ENCODE measurements at regions not wholly inside any gene's neighbourhood (a gene's known extent, or its start where the extent isn't known, plus 50 kb on each side); places are given as distances from the start of the nearest gene placed in this dataset.

DNA sequence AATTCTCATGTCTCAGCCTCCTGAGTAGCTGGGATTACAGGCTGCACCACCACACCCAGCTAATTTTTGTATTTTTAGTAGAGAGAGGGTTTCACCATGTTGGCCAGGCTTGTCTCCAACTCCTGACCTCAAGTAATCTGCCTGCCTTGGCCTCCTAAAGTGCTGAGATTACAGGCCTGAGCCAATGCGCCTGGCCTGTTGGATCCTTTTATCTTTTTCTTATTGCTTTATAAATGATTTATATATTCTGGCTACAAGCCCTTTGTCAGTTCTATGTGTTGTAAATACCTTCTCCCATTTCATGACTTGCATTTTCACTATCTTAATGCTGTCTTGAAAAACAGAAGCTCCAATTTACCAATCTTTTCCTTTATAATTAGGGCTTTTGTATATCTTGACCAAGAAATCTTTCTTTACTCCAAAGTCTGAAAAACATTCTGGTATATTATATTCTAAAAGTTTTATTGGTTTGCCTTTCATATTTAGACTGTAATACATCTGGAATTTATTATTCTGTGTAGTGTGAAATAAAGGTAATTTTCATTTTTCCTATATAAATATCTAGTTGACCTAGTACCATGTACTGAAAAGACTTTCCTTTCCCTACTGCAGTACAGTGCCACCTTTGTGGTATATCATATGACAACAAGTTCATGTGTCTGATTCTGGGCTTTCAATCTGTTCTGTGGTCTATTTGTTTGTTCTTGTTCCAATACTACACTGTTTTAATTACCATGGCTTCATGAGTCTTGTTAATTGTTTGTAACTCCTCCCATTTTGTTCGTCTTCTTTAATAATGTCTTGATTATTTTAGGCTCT, 52.9 kb upstream of the RNU6-1 start:
- no peak overlapping the region for H3K27ac ChIP-seq (ENCODE audit: low read depth, low read length)
- H3K36me3 ChIP-seq (ENCODE audit: control insufficient read depth, insufficient read depth, low read length), result no peaks in the 10 kb centered on the region
- H3K4me3 ChIP-seq (ENCODE audit: low read depth, low read length), result no peak overlapping the region
- no peaks in the 10 kb centered on the region for H3K4me1 ChIP-seq (ENCODE audit: control insufficient read depth, insufficient read depth, low read length)
- H3K27me3 ChIP-seq (ENCODE audit: control insufficient read depth, insufficient read depth, low read length), result no peaks in the 10 kb centered on the region; the same call in 1 of the 2 replicates
- peaks cover 2% of the 10 kb centered on the region; the same call in 1 of the 2 replicates for H3K9me3 ChIP-seq (ENCODE audit: control insufficient read depth, insufficient read depth, low read length)
- no peak overlapping the region for H3K9ac ChIP-seq (ENCODE audit: low read depth, low read length)

DNA sequence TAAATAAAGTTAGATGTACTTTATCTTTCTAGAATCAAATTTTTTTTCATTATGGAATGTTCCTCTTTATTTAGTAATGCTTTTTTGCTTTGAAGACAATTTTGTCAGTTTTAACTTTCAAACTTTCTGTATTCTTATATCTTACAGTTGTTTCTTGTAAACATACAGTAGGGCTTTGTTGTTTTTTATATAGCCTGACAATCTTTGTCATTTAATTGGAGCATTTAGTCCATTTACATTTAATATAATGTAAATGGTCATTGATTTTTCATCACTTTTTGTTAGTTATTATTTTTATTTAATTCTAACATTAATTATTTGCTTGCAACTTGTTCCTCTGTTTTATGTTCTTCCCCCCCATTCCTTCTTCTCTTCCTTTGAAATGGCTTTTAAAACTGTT, 55.4 kb upstream of the RNU6-1 start:
- H3K36me3 ChIP-seq (ENCODE audit: control insufficient read depth, insufficient read depth, low read length), result no peaks in the 10 kb centered on the region
- H3K27me3 ChIP-seq (ENCODE audit: control insufficient read depth, insufficient read depth, low read length), result no peaks in the 10 kb centered on the region; the same call in 1 of the 2 replicates
- H3K9me3 ChIP-seq (ENCODE audit: control insufficient read depth, insufficient read depth, low read length), result peaks cover 2% of the 10 kb centered on the region; the same call in 1 of the 2 replicates
- no peak overlapping the region for H3K9ac ChIP-seq (ENCODE audit: low read depth, low read length)
- H3K27ac ChIP-seq (ENCODE audit: low read depth, low read length), result no peak overlapping the region
- H3K4me1 ChIP-seq (ENCODE audit: control insufficient read depth, insufficient read depth, low read length), result no peaks in the 10 kb centered on the region
- H3K4me3 ChIP-seq (ENCODE audit: low read depth, low read length), result no peak overlapping the region

DNA sequence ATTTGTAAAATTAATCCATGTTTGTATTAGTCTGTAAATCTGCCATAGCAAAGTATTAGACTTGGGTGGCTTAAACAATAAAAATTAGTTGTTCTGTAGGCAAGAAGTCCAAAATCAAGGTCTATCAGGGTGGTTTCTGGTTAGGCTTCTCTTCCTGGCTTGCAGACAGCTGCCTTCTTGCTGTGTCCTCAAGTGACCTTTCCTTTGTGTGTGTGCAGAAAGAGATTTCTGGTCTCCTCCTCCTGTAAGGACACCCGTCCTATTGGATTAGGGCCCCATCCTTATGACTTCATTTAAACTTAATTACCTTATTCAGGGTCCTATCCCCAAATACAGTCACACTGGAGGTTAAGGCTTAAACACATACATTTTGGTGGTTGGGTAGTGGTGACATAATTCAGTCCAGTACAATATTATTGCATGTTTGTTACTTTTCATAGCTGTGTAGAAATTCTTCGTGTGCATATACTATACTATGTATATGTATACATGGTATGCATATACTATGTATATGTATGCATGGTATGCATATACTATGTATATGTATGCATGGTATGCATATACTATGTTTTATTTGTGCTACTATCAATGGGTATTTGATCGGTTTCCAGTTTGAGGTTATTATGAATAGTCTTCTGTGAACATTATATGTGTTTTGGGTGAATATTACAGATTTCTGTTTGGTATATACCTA, 57.9 kb upstream of the RNU6-1 start:
- Histone ChIP-seq H3K4me1 (ENCODE audit: control insufficient read depth, insufficient read depth, low read length) (peaks cover 5% of the 10 kb centered on the region), H3K27ac (ENCODE audit: low read depth, low read length) (no peak overlapping the region), H3K9me3 (ENCODE audit: control insufficient read depth, insufficient read depth, low read length) (0 out of 2 replicates have a peak, but pooled peaks cover 2% of the 10 kb centered on the region), H3K4me3 (ENCODE audit: low read depth, low read length) (no peak overlapping the region), H3K27me3 (ENCODE audit: control insufficient read depth, insufficient read depth, low read length) (no peaks in the 10 kb centered on the region), H3K36me3 (ENCODE audit: control insufficient read depth, insufficient read depth, low read length) (no peaks in the 10 kb centered on the region), H3K9ac (ENCODE audit: low read depth, low read length) (no peak overlapping the region)

DNA sequence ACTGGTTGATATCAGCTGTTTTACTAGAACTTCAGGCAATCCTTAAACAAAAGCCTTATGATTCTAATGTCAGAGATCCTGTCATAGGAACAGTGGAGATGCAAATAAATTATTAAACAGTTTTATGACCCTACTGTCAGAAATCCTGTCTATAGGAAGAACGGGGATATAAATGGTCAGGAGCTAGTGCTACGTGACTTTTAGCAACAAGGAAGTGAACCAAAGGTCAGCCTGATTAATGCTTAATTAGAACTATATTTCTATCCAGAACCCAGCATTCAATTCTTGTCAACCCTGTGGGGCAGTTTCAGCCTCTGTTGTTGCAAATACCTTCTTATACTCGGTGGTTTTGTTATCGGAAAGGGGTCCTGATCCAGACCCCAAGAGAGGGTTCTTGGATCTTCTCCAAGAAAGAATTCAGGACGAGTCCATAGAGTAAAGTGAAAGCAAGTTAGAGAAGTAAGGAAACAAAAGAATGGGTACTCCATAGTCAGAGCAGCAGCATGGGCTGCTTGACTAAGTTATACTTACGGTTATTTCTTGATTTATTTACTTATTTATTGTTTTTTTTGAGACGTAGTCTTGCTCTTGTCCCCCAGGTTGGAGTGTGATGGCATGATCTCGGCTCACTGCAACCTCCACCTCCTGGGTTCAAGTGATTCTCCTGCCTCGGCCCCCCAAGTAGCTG, 59.9 kb upstream of the RNU6-1 start:
- H3K27me3 ChIP-seq (ENCODE audit: control insufficient read depth, insufficient read depth, low read length), result no peaks in the 10 kb centered on the region
- H3K9me3 ChIP-seq (ENCODE audit: control insufficient read depth, insufficient read depth, low read length), result peaks cover 5% of the 10 kb centered on the region; the same call in 1 of the 2 replicates
- no peaks in the 10 kb centered on the region for H3K36me3 ChIP-seq (ENCODE audit: control insufficient read depth, insufficient read depth, low read length)
- H3K9ac ChIP-seq (ENCODE audit: low read depth, low read length), result no peak overlapping the region
- H3K4me1 ChIP-seq (ENCODE audit: control insufficient read depth, insufficient read depth, low read length), result peaks cover 8% of the 10 kb centered on the region
- H3K27ac ChIP-seq (ENCODE audit: low read depth, low read length), result no peak overlapping the region
- no peak overlapping the region for H3K4me3 ChIP-seq (ENCODE audit: low read depth, low read length)

DNA sequence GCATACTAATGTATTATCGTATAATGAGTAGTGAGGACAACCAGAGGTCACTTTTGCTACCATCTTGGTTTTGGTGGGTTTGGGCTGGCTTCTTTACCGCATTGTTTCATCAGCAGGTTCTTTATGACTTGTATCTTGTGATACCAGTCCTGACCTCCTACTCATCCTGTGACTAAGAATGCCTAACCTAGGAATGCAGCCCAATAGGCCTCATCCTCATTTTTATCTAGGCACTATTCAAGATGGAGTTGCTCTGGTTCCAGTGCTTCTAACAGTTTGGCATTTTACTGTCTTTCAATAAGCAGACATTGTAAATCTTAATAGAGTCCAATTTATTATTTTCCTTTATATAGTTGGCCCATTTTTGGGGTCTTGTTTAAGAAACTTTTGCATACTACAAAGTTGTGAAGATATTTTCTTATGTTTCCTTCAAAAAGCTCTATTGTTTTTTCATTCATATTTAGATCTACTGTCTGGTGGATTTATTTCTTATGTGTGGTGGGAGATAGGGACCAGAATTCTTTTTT, 60.8 kb upstream of the RNU6-1 start:
- Histone ChIP-seq H3K9ac (ENCODE audit: low read depth, low read length) (no peak overlapping the region), H3K27me3 (ENCODE audit: control insufficient read depth, insufficient read depth, low read length) (no peaks in the 10 kb centered on the region), H3K9me3 (ENCODE audit: control insufficient read depth, insufficient read depth, low read length) (peaks cover 3% of the 10 kb centered on the region; the same call in 1 of the 2 replicates), H3K4me3 (ENCODE audit: low read depth, low read length) (no peak overlapping the region), H3K36me3 (ENCODE audit: control insufficient read depth, insufficient read depth, low read length) (no peaks in the 10 kb centered on the region), H3K27ac (ENCODE audit: low read depth, low read length) (no peak overlapping the region), H3K4me1 (ENCODE audit: control insufficient read depth, insufficient read depth, low read length) (peaks cover 8% of the 10 kb centered on the region)

DNA sequence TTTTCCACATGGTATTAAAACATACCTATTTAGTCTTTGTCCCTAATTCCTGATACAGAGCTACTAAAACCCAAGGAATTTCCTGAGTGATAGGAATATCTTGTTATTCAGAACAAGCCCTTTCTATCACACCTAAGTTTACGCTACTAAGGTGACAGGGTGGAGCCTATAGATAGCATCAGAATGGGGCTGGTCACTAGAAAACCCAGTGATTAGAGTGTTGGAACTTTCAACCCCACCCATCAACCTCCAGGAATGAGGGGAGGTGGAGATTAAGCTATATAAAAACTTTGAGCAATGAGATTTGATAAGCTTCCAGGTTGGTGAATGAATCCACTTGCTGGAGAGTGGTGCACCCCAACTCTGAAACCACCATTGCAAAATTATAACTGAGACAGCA, 62.1 kb upstream of the RNU6-1 start:
- Histone ChIP-seq H3K4me1 (ENCODE audit: control insufficient read depth, insufficient read depth, low read length) (peaks cover 8% of the 10 kb centered on the region), H3K9ac (ENCODE audit: low read depth, low read length) (no peak overlapping the region), H3K27me3 (ENCODE audit: control insufficient read depth, insufficient read depth, low read length) (no peaks in the 10 kb centered on the region), H3K9me3 (ENCODE audit: control insufficient read depth, insufficient read depth, low read length) (peaks cover 3% of the 10 kb centered on the region; the same call in 1 of the 2 replicates), H3K27ac (ENCODE audit: low read depth, low read length) (no peak overlapping the region), H3K36me3 (ENCODE audit: control insufficient read depth, insufficient read depth, low read length) (no peaks in the 10 kb centered on the region), H3K4me3 (ENCODE audit: low read depth, low read length) (no peak overlapping the region)

DNA sequence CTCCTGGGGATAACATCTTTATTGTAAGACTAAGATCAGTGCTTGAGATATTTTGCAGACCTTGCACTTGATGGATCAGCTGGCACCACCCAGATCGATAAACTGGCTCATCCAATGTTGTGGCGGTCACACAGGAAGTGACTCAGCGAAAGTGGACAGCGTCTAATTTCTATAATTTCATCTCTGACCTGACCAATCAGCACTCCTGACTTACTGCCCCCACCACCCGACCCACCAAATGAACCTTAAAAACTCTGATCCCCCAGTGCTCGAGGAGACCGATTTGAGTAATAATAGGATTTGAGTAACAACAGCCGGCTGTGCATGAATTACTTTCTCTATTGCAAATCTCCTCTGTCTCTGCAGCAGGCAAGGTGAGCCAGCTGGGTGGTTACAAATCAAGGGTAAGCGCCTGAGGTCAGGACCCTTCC, 62.7 kb upstream of the RNU6-1 start:
- Histone ChIP-seq H3K4me3 (ENCODE audit: low read depth, low read length) (no peak overlapping the region), H3K27ac (ENCODE audit: low read depth, low read length) (no peak overlapping the region), H3K9ac (ENCODE audit: low read depth, low read length) (no peak overlapping the region), H3K4me1 (ENCODE audit: control insufficient read depth, insufficient read depth, low read length) (peaks cover 8% of the 10 kb centered on the region), H3K27me3 (ENCODE audit: control insufficient read depth, insufficient read depth, low read length) (no peaks in the 10 kb centered on the region), H3K36me3 (ENCODE audit: control insufficient read depth, insufficient read depth, low read length) (no peaks in the 10 kb centered on the region), H3K9me3 (ENCODE audit: control insufficient read depth, insufficient read depth, low read length) (peaks cover 3% of the 10 kb centered on the region; the same call in 1 of the 2 replicates)

DNA sequence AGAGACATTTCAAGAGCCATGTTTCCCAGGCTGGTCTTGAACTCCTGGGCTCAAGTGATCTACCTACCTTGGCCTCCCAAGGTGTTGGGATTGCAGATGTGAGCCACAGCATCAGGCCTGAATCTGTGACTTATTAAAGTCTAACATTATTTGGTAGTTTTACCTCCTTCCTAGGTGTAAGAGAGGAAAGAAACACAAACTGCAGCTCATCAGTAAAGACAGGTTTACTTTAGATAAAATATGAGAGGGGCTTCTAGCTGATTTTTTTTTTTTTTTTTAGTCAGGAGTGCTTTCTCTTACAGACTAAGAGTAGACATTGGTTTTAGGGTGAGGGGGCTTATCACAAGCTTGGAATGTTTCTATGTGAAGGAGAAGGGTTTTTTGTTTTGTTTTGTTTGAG, 63.9 kb upstream of the RNU6-1 start:
- Histone ChIP-seq H3K9ac (ENCODE audit: low read depth, low read length) (no peak overlapping the region), H3K36me3 (ENCODE audit: control insufficient read depth, insufficient read depth, low read length) (no peaks in the 10 kb centered on the region), H3K27ac (ENCODE audit: low read depth, low read length) (no peak overlapping the region), H3K4me1 (ENCODE audit: control insufficient read depth, insufficient read depth, low read length) (peaks cover 8% of the 10 kb centered on the region), H3K9me3 (ENCODE audit: control insufficient read depth, insufficient read depth, low read length) (peaks cover 3% of the 10 kb centered on the region; the same call in 1 of the 2 replicates), H3K27me3 (ENCODE audit: control insufficient read depth, insufficient read depth, low read length) (no peaks in the 10 kb centered on the region), H3K4me3 (ENCODE audit: low read depth, low read length) (no peak overlapping the region)

DNA sequence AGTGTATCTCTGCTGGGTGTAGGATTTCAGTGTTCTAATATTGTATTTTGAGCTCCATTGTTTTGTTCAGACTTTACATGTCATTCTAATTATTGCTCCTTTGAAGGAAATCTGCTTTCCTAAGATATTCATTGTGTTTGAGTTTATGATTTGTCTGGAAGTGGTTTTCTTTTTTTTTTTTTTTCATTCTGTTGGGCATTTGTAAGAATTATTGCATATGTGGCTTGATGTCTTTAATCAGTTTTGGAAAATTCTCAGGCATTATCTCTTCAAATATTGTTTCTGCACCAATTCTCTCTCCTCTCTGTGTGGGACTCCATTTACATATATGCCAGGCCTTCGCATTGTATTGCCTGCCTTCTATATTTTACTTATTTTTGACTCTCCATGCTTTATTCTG, 65.8 kb upstream of the RNU6-1 start:
- H3K27me3 ChIP-seq (ENCODE audit: control insufficient read depth, insufficient read depth, low read length), result no peaks in the 10 kb centered on the region

DNA sequence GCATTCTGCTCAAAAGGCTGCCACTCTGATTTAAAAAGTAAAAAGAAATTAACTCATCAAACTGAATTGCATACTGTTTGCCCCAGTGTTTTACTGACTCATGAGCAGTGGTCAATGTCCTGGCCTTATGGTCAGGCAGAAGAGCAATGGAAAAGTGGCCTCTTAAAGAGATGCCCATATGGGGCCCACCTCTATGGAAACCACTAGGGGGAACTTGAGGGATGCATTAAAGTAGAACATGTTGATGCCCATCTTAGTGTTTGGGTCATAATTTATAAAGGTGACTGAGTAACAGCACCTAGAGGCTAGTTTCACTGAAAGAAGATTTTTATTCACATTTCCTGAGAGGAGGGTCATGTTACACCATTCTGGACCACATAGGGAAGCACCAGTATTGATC, 66.5 kb upstream of the RNU6-1 start:
- Histone ChIP-seq H3K36me3 (ENCODE audit: control insufficient read depth, insufficient read depth, low read length) (no peaks in the 10 kb centered on the region), H3K27ac (ENCODE audit: low read depth, low read length) (no peak overlapping the region), H3K4me3 (ENCODE audit: low read depth, low read length) (no peak overlapping the region), H3K9me3 (ENCODE audit: control insufficient read depth, insufficient read depth, low read length) (peaks cover 14% of the 10 kb centered on the region), H3K9ac (ENCODE audit: low read depth, low read length) (no peak overlapping the region), H3K27me3 (ENCODE audit: control insufficient read depth, insufficient read depth, low read length) (no peaks in the 10 kb centered on the region), H3K4me1 (ENCODE audit: control insufficient read depth, insufficient read depth, low read length) (peaks cover 8% of the 10 kb centered on the region)

More for the DNA sequence above, 65.8 kb upstream of the RNU6-1 start:
- H3K9ac ChIP-seq (ENCODE audit: low read depth, low read length), result no peak overlapping the region
- H3K9me3 ChIP-seq (ENCODE audit: control insufficient read depth, insufficient read depth, low read length), result peaks cover 14% of the 10 kb centered on the region
- H3K4me1 ChIP-seq (ENCODE audit: control insufficient read depth, insufficient read depth, low read length), result peaks cover 8% of the 10 kb centered on the region
- no peak overlapping the region for H3K27ac ChIP-seq (ENCODE audit: low read depth, low read length)
- no peak overlapping the region for H3K4me3 ChIP-seq (ENCODE audit: low read depth, low read length)
- no peaks in the 10 kb centered on the region for H3K36me3 ChIP-seq (ENCODE audit: control insufficient read depth, insufficient read depth, low read length)
